Right ventricle myocardium inferior (tissue), 1 donor: ENCODE measurements at regions not wholly inside any gene's neighbourhood (a gene's known extent, or its start where the extent isn't known, plus 50 kb on each side); places are given as distances from the start of the nearest gene placed in this dataset.
"Not testable (repeated sequence)": the region's sequence is repeated elsewhere in the genome, so short reads cannot be mapped to it uniquely, and the experiment has no call there.

Source experiments
- ATAC-seq: fragments of 200-7000 bp; cut with Tn5 transposase; one replicate; pipeline ENCODE4 v1.9.1; 2020; ENCODE audit warnings: mild to moderate bottlenecking, moderate library complexity
- DNase-seq: peaks from one replicate; pipeline ENCODE4 v3.0.0; 2021; ENCODE audit errors: missing footprints
- intact Hi-C: fragments of 100-400 bp; cut with DNase I; formaldehyde crosslinking; loops from one replicate; pipeline ENCODE4 v1.11.0; 2022
- donor health status: DM: no; HTN: yes; CAD: no; lungs with severe emphysema.

- ATAC-seq, result peak; percentile 88
- no peak for DNase-seq
- intact Hi-C loops, result no loop called here
These were observed 499.0 kb upstream of the KLF6 start for GRCh38 chr10:4283846-4284610.

- DNase-seq (no peak), ATAC-seq (no peak)
- intact Hi-C loops, result no loop called here
These were observed 497.5 kb upstream of the KLF6 start for GRCh38 chr10:4282496-4282895.

GRCh38 chr10:4281190-4281825 lies 496.3 kb upstream of the KLF6 start:
- ATAC-seq, result no peak
- no peak for DNase-seq
- intact Hi-C loops, result no loop called here

- ATAC-seq (no peak), DNase-seq (no peak)
- intact Hi-C loops, result no loop called here
These were observed 495.6 kb upstream of the KLF6 start for GRCh38 chr10:4280461-4281189.

GRCh38 chr10:4279655-4280054 lies 494.6 kb upstream of the KLF6 start:
- intact Hi-C loops, result no loop called here
- DNase-seq (no peak), ATAC-seq (no peak)

GRCh38 chr10:4278186-4278585 lies 493.2 kb upstream of the KLF6 start:
- ATAC-seq (no peak), DNase-seq (no peak)
- intact Hi-C loops, result no loop called here

GRCh38 chr10:4276151-4276550 lies 491.1 kb upstream of the KLF6 start:
- intact Hi-C loops, result no loop called here
- DNase-seq, result no peak
- no peak for ATAC-seq

GRCh38 chr10:4274671-4275070 lies 489.7 kb upstream of the KLF6 start:
- intact Hi-C loops, DNase-seq, ATAC-seq: not testable (repeated sequence)

GRCh38 chr10:4271193-4271592 lies 486.2 kb upstream of the KLF6 start:
- DNase-seq, result no peak
- ATAC-seq, result no peak

GRCh38 chr10:4270116-4270515 lies 485.1 kb upstream of the KLF6 start:
- ATAC-seq, result peak; percentile 70
- DNase-seq, result no peak
- intact Hi-C loops, result no loop called here

More at GRCh38 chr10:4271193-4271592, 486.2 kb upstream of the KLF6 start:
- intact Hi-C loops, result no loop called here

GRCh38 chr10:4268490-4268889 lies 483.5 kb upstream of the KLF6 start:
- ATAC-seq, intact Hi-C loops, DNase-seq: not testable (repeated sequence)

GRCh38 chr10:4267086-4267773 lies 482.2 kb upstream of the KLF6 start:
- peak; percentile 3 for ATAC-seq
- no peak for DNase-seq
- intact Hi-C loops, result no loop called here

GRCh38 chr10:4266416-4267085 lies 481.5 kb upstream of the KLF6 start:
- intact Hi-C loops, result no loop called here
- no peak for DNase-seq
- ATAC-seq, result peak; percentile 76

- intact Hi-C loops, result no loop called here
- DNase-seq, result no peak
- ATAC-seq, result no peak
These were observed 481.0 kb upstream of the KLF6 start for GRCh38 chr10:4265964-4266363.

- ATAC-seq, result no peak
- no peak for DNase-seq
- intact Hi-C loops, result no loop called here
These were observed 479.3 kb upstream of the KLF6 start for GRCh38 chr10:4264209-4264865.

GRCh38 chr10:4263601-4263921 lies 478.6 kb upstream of the KLF6 start:
- intact Hi-C loops, result no loop called here
- DNase-seq (no peak), ATAC-seq (no peak)

GRCh38 chr10:4262870-4263600 lies 478.0 kb upstream of the KLF6 start:
- ATAC-seq (no peak), DNase-seq (no peak)
- intact Hi-C loops, result no loop called here

GRCh38 chr10:4262449-4262848 lies 477.4 kb upstream of the KLF6 start:
- intact Hi-C loops, result no loop called here

More at GRCh38 chr10:4262449-4262848, 477.4 kb upstream of the KLF6 start:
- no peak for ATAC-seq
- DNase-seq, result no peak
